HEK293 (cell line): ENCODE measurements at regions not wholly inside any gene's neighbourhood (a gene's known extent, or its start where the extent isn't known, plus 50 kb on each side); places are given as distances from the start of the nearest gene placed in this dataset.

Experiments
- CTCF ChIA-PET: fragments of 350-600 bp; formaldehyde crosslinking; extraction: SDS; loops from one replicate; lab custom pipeline; 2021; ENCODE audit warnings: antibody characterized with exemption; lab: Yijun Ruan, JAX
- POLR2A ChIA-PET: fragments of 300-600 bp; formaldehyde crosslinking; extraction: SDS; loops from one replicate; lab custom pipeline; 2020; ENCODE audit warnings: antibody characterized with exemption, inconsistent platforms; lab: Yijun Ruan, JAX
- H3K27ac ChIP-seq: fragments of 200-500 bp; sonication (Bioruptor generic); 2 replicates; pipeline ENCODE4 v1.5.1; 2014; ENCODE audit warnings: low read depth, low read length, control low read depth, inconsistent platforms; ENCODE audit errors: extremely low read depth
- H3K36me3 ChIP-seq, 2 experiments: fragments of 200-500 bp in 1 of 2; sonication (Bioruptor generic) in 1 of 2; 1 replicate in 1 of 2; 2 replicates in 1 of 2; pipeline ENCODE4 v1.5.1; 2014 to 2017; ENCODE audit warnings: inconsistent platforms in 2 of 2, low read length in 2 of 2; ENCODE audit not compliant: control insufficient read depth in 2 of 2, insufficient read depth in 1 of 2
- H3K4me1 ChIP-seq: fragments of 200-500 bp; sonication (Bioruptor generic); 2 replicates; pipeline ENCODE4 v1.5.1; 2014; ENCODE audit warnings: mild to moderate bottlenecking, low read length, inconsistent platforms; ENCODE audit not compliant: control insufficient read depth, insufficient read depth
- H3K4me3 ChIP-seq: 2 replicates; pipeline ENCODE4 v1.5.1; 2011; ENCODE audit warnings: low read depth, mild to moderate bottlenecking, control low read depth, low read length, moderate library complexity
- H3K9me3 ChIP-seq: fragments of 200-500 bp; sonication (Bioruptor generic); 2 replicates; pipeline ENCODE4 v1.5.1; 2014; ENCODE audit warnings: low read depth, low read length, inconsistent platforms; ENCODE audit not compliant: control insufficient read depth, insufficient read depth
- EGR2 ChIP-seq: fragments of 450-650 bp; formaldehyde crosslinking; IDR thresholded peaks from 2 replicates; pipeline ENCODE4 v1.5.1; 2016; ENCODE audit warnings: low read depth, missing biosample characterization, missing genetic modification characterization
- ELK4 ChIP-seq: IDR thresholded peaks from 2 replicates; pipeline ENCODE4 v1.6.1; 2011; ENCODE audit warnings: mild to moderate bottlenecking, low read depth, low read length, borderline replicate concordance
- HOXA7 ChIP-seq: sonication (generic); formaldehyde crosslinking; IDR thresholded peaks from 2 replicates; pipeline ENCODE4 v1.8.1; 2022; ENCODE audit warnings: missing genetic modification reagents, borderline replicate concordance
- KLF1 ChIP-seq: fragments of 450-650 bp; formaldehyde crosslinking; IDR thresholded peaks from 2 replicates; pipeline ENCODE4 v1.5.1; 2016; ENCODE audit warnings: missing biosample characterization, missing genetic modification characterization
- MYNN ChIP-seq: fragments of 450-650 bp; formaldehyde crosslinking; IDR thresholded peaks from 2 replicates; pipeline ENCODE4 v1.5.1; 2016; ENCODE audit warnings: missing biosample characterization, missing genetic modification characterization, borderline replicate concordance
- REPIN1 ChIP-seq: fragments of 450-650 bp; formaldehyde crosslinking; IDR thresholded peaks from 2 replicates; pipeline ENCODE4 v1.5.1; 2017; ENCODE audit warnings: missing biosample characterization, missing genetic modification characterization, low read depth
- ZBTB17 ChIP-seq: fragments of 450-650 bp; formaldehyde crosslinking; IDR thresholded peaks from 2 replicates; pipeline ENCODE4 v1.5.1; 2016; ENCODE audit warnings: missing biosample characterization, missing genetic modification characterization
- ZFP3 ChIP-seq: fragments of 450-650 bp; formaldehyde crosslinking; IDR thresholded peaks from 2 replicates; pipeline ENCODE4 v1.5.1; 2016; ENCODE audit warnings: low read depth, missing biosample characterization, missing genetic modification characterization
- ZIC2 ChIP-seq: fragments of 450-650 bp; formaldehyde crosslinking; IDR thresholded peaks from 2 replicates; pipeline ENCODE4 v1.5.1; 2016; ENCODE audit warnings: missing biosample characterization, missing genetic modification characterization
- ZNF24 ChIP-seq: fragments of 450-650 bp; formaldehyde crosslinking; IDR thresholded peaks from 2 replicates; pipeline ENCODE4 v1.5.1; 2016; ENCODE audit warnings: missing biosample characterization, missing genetic modification characterization
- ZNF324 ChIP-seq: fragments of 450-650 bp; formaldehyde crosslinking; IDR thresholded peaks from 2 replicates; pipeline ENCODE4 v1.5.1; 2016; ENCODE audit warnings: missing biosample characterization, missing genetic modification characterization
- ZNF341 ChIP-seq: fragments of 450-650 bp; formaldehyde crosslinking; IDR thresholded peaks from 2 replicates; pipeline ENCODE4; 2016; ENCODE audit warnings: low read depth, missing biosample characterization, missing genetic modification characterization
- ZNF37A ChIP-seq: fragments of 450-650 bp; IDR thresholded peaks from 2 replicates; pipeline ENCODE4 v1.5.1; 2018; ENCODE audit warnings: missing biosample characterization, missing genetic modification characterization
- ZNF510 ChIP-seq: fragments of 450-650 bp; formaldehyde crosslinking; IDR thresholded peaks from 2 replicates; pipeline ENCODE4 v1.5.1; 2018; ENCODE audit warnings: mild to moderate bottlenecking, missing genetic modification characterization, missing biosample characterization; ENCODE audit not compliant: insufficient replicate concordance
- ZNF513 ChIP-seq: fragments of 450-650 bp; IDR thresholded peaks from 2 replicates; pipeline ENCODE4 v1.5.1; 2018; ENCODE audit warnings: missing biosample characterization, missing genetic modification characterization
- ZNF600 ChIP-seq: fragments of 450-650 bp; formaldehyde crosslinking; IDR thresholded peaks from 2 replicates; pipeline ENCODE4 v1.5.1; 2016; ENCODE audit warnings: missing biosample characterization, missing genetic modification characterization
- ZNF624 ChIP-seq: fragments of 450-650 bp; formaldehyde crosslinking; IDR thresholded peaks from 2 replicates; pipeline ENCODE4 v1.5.1; 2017; ENCODE audit warnings: missing biosample characterization, missing genetic modification characterization
- ZNF660 ChIP-seq: fragments of 450-650 bp; IDR thresholded peaks from 2 replicates; pipeline ENCODE4 v1.5.1; 2018; ENCODE audit warnings: missing biosample characterization, mild to moderate bottlenecking, missing genetic modification characterization
- ZNF677 ChIP-seq: fragments of 450-650 bp; IDR thresholded peaks from 2 replicates; pipeline ENCODE4 v1.5.0; 2018; ENCODE audit warnings: missing biosample characterization, mild to moderate bottlenecking, missing genetic modification characterization, moderate library complexity
- ZNF704 ChIP-seq: fragments of 450-650 bp; formaldehyde crosslinking; IDR thresholded peaks from 2 replicates; pipeline ENCODE4 v1.5.1; 2016; ENCODE audit warnings: missing biosample characterization, missing genetic modification characterization
- ZNF776 ChIP-seq: fragments of 450-650 bp; formaldehyde crosslinking; IDR thresholded peaks from 2 replicates; pipeline ENCODE4 v1.5.0; 2017; ENCODE audit warnings: missing biosample characterization, missing genetic modification characterization, borderline replicate concordance
- ZNF791 ChIP-seq: fragments of 450-650 bp; formaldehyde crosslinking; IDR thresholded peaks from 2 replicates; pipeline ENCODE4 v1.5.1; 2016; ENCODE audit warnings: missing biosample characterization, missing genetic modification characterization
- ZNF830 ChIP-seq: fragments of 450-650 bp; IDR thresholded peaks from 2 replicates; pipeline ENCODE4 v1.5.0; 2018; ENCODE audit warnings: missing biosample characterization, missing genetic modification characterization, low read depth, mild to moderate bottlenecking, moderate library complexity
- TF ChIP-seq, protein P1 (sequence below): fragments of 450-650 bp; formaldehyde crosslinking; IDR thresholded peaks from 2 replicates; pipeline ENCODE4; 2016; ENCODE audit warnings: missing biosample characterization, missing genetic modification characterization
- TF ChIP-seq, protein P2 (sequence below): fragments of 450-650 bp; formaldehyde crosslinking; IDR thresholded peaks from 2 replicates; pipeline ENCODE4 v1.5.1; 2016; ENCODE audit warnings: missing biosample characterization, missing genetic modification characterization

GRCh38 chr20:48503166-48503815 is 324.5 kb downstream of the PREX1 start:
- Histone ChIP-seq H3K4me3 (no peak overlapping the region), H3K27ac (no peak overlapping the region), H3K9me3 (no peaks in the 10 kb centered on the region), H3K36me3 (no peaks in the 10 kb centered on the region), H3K4me1 (no peaks in the 10 kb centered on the region)
- ChIA-PET CTCF (interaction anchor here (1.8 kb wide), 1 partner anchor 117 kb away, joined by 9 read pairs; no protein-coding TSS in a partner anchor), POLR2A (no interaction called here)
- TF ChIP-seq ZNF660 (no peak), ZNF624 (tag by site-specific recombination) (no peak), EGR2 (tag by site-specific recombination) (no peak), REPIN1 (tag by site-specific recombination) (no peak), HOXA7 (CRISPR knock-in tag) (no peak), ZNF341 (tag by site-specific recombination) (no peak), ZNF830 (tag by site-specific recombination) (no peak), ZNF324 (no peak), ZNF791 (tag by site-specific recombination) (no peak), MYNN (tag by site-specific recombination) (no peak), ZFP3 (no peak), ZNF513 (tag by site-specific recombination) (no peak), ZNF37A (tag by site-specific recombination) (no peak), ZNF677 (tag by site-specific recombination) (no peak)
- TF ChIP-seq, protein P1, sequence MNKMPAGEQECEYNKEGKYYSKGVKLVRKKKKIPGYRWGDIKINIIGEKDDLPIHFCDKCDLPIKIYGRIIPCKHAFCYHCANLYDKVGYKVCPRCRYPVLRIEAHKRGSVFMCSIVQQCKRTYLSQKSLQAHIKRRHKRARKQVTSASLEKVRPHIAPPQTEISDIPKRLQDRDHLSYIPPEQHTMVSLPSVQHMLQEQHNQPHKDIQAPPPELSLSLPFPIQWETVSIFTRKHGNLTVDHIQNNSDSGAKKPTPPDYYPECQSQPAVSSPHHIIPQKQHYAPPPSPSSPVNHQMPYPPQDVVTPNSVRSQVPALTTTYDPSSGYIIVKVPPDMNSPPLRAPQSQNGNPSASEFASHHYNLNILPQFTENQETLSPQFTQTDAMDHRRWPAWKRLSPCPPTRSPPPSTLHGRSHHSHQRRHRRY (tag by site-specific recombination), result no peak

GRCh38 chr20:48502758-48503157 is 325.0 kb downstream of the PREX1 start:
- ChIA-PET CTCF (interaction anchor here (1.8 kb wide), 1 partner anchor 118 kb away, joined by 9 read pairs; no protein-coding TSS in a partner anchor), POLR2A (no interaction called here)
- H3K9me3 ChIP-seq, result no peaks in the 10 kb centered on the region
- H3K27ac ChIP-seq, result no peak overlapping the region
- H3K4me1 ChIP-seq, result no peaks in the 10 kb centered on the region
- no peaks in the 10 kb centered on the region for H3K36me3 ChIP-seq
- no peak for TF ChIP-seq ELK4
- TF ChIP-seq ZNF600 (tag by site-specific recombination), result peak; percentile 81
- no peak for TF ChIP-seq ZNF776 (tag by site-specific recombination)
- TF ChIP-seq, protein P2, sequence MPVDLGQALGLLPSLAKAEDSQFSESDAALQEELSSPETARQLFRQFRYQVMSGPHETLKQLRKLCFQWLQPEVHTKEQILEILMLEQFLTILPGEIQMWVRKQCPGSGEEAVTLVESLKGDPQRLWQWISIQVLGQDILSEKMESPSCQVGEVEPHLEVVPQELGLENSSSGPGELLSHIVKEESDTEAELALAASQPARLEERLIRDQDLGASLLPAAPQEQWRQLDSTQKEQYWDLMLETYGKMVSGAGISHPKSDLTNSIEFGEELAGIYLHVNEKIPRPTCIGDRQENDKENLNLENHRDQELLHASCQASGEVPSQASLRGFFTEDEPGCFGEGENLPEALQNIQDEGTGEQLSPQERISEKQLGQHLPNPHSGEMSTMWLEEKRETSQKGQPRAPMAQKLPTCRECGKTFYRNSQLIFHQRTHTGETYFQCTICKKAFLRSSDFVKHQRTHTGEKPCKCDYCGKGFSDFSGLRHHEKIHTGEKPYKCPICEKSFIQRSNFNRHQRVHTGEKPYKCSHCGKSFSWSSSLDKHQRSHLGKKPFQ (tag by site-specific recombination), result no peak
- TF ChIP-seq ZNF704 (tag by site-specific recombination), result no peak
- TF ChIP-seq KLF1 (tag by site-specific recombination), result no peak
- 0 out of 2 replicates have a peak, but pooled peaks have one; percentile 24 for TF ChIP-seq ZBTB17 (tag by site-specific recombination)
- no peak for TF ChIP-seq ZNF510 (tag by site-specific recombination)
- TF ChIP-seq ZIC2, result no peak
- no peak for TF ChIP-seq ZFP3
- TF ChIP-seq ZNF24 (tag by site-specific recombination), result no peak
- H3K4me3 ChIP-seq, result no peak overlapping the region
